Loucy (cell line): ENCODE measurements at regions not wholly inside any gene's neighbourhood (a gene's known extent, or its start where the extent isn't known, plus 50 kb on each side); places are given as distances from the start of the nearest gene placed in this dataset.

ENCODE experiments used
- H2AFZ ChIP-seq: fragments of 200-600 bp; sonication (generic); 2 replicates; pipeline ENCODE4 v1.6.0; 2016; ENCODE audit warnings: antibody characterized with exemption, mild to moderate bottlenecking, low read length, moderate library complexity
- H3F3A ChIP-seq: fragments of 200-600 bp; 2 replicates; pipeline ENCODE4 v1.6.0; 2016; ENCODE audit warnings: antibody characterized with exemption, low read depth, mild to moderate bottlenecking
- H3K27me3 ChIP-seq: fragments of 200-600 bp; sonication (generic); 2 replicates; pipeline ENCODE4 v1.6.1; 2014; ENCODE audit warnings: low read length, mild to moderate bottlenecking; ENCODE audit not compliant: insufficient read depth, poor library complexity, severe bottlenecking
- H3K36me3 ChIP-seq: fragments of 200-600 bp; sonication (generic); 2 replicates; pipeline ENCODE4 v1.6.1; 2016; ENCODE audit warnings: low read length; ENCODE audit not compliant: insufficient read depth
- H3K4me1 ChIP-seq: fragments of 200-600 bp; sonication (generic); 2 replicates; pipeline ENCODE4 v1.5.1; 2014; ENCODE audit warnings: low read length, mild to moderate bottlenecking; ENCODE audit not compliant: insufficient read depth, poor library complexity, severe bottlenecking
- H3K4me2 ChIP-seq: fragments of 200-600 bp; sonication (generic); 2 replicates; pipeline ENCODE4 v1.6.0; 2014; ENCODE audit warnings: antibody characterized with exemption, low read length, low read depth, mild to moderate bottlenecking; ENCODE audit not compliant: poor library complexity, severe bottlenecking
- H3K4me3 ChIP-seq: fragments of 200-600 bp; sonication (generic); 2 replicates; pipeline ENCODE4 v1.5.1; 2014; ENCODE audit warnings: low read length, mild to moderate bottlenecking, mixed read lengths; ENCODE audit not compliant: poor library complexity, severe bottlenecking
- H3K79me2 ChIP-seq: fragments of 200-600 bp; sonication (generic); 2 replicates; pipeline ENCODE4 v1.6.1; 2014; ENCODE audit warnings: low read length; ENCODE audit not compliant: insufficient read depth
- H3K9ac ChIP-seq: fragments of 200-600 bp; sonication (generic); 2 replicates; pipeline ENCODE4 v1.6.0; 2014; ENCODE audit warnings: mild to moderate bottlenecking, low read depth, low read length, moderate library complexity; ENCODE audit not compliant: poor library complexity, severe bottlenecking
- H3K9me2 ChIP-seq: fragments of 200-600 bp; sonication (generic); replicated peaks from 2 replicates; pipeline ENCODE4 v1.6.1; 2016; ENCODE audit warnings: low read depth, low read length, mixed read lengths
- H3K9me3 ChIP-seq: fragments of 200-600 bp; sonication (generic); 2 replicates; pipeline ENCODE4 v1.6.1; 2014; ENCODE audit warnings: mild to moderate bottlenecking, antibody characterized with exemption, low read length, low read depth; ENCODE audit not compliant: insufficient read depth
- H4K20me1 ChIP-seq: fragments of 200-600 bp; sonication (generic); 2 replicates; pipeline ENCODE4 v1.6.0; 2014; ENCODE audit warnings: antibody characterized with exemption, low read length, mild to moderate bottlenecking; ENCODE audit not compliant: insufficient read depth, poor library complexity, severe bottlenecking
- EZH2phosphoT487 ChIP-seq: fragments of 200-600 bp; IDR thresholded peaks from 2 replicates; pipeline ENCODE4 v1.6.1; 2018; ENCODE audit warnings: antibody characterized with exemption, mild to moderate bottlenecking, moderate library complexity, borderline replicate concordance
- TF ChIP-seq, protein P1 (sequence below): fragments of 200-600 bp; sonication (generic); conservative IDR thresholded peaks from 2 replicates; pipeline ENCODE4 v1.5.1; 2014; ENCODE audit warnings: mild to moderate bottlenecking, antibody characterized with exemption, low read length

DNA sequence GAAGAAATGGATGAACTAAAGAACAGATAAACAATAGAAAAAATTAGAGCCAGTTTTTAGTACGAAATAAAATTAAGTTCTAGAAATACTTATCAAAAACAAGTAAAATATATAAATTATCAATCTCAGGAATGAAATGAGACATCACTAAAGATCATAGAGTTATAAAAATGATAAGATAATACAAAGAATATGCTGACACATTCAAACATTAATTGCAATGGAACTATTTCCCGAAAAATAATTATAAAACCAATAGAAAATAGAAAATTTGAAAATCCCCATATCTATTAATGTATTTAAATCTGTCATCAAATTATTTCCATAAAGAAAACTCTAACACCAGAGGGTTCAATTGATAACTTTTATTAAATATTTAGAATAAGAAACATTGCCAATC, 458.1 kb upstream of the MBL2 start:
- TF ChIP-seq EZH2phosphoT487, result no peak
- TF ChIP-seq, protein P1, sequence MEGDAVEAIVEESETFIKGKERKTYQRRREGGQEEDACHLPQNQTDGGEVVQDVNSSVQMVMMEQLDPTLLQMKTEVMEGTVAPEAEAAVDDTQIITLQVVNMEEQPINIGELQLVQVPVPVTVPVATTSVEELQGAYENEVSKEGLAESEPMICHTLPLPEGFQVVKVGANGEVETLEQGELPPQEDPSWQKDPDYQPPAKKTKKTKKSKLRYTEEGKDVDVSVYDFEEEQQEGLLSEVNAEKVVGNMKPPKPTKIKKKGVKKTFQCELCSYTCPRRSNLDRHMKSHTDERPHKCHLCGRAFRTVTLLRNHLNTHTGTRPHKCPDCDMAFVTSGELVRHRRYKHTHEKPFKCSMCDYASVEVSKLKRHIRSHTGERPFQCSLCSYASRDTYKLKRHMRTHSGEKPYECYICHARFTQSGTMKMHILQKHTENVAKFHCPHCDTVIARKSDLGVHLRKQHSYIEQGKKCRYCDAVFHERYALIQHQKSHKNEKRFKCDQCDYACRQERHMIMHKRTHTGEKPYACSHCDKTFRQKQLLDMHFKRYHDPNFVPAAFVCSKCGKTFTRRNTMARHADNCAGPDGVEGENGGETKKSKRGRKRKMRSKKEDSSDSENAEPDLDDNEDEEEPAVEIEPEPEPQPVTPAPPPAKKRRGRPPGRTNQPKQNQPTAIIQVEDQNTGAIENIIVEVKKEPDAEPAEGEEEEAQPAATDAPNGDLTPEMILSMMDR, result no peak
- H3F3A ChIP-seq, result no peaks in the 10 kb centered on the region
- H3K9ac ChIP-seq, result no peak overlapping the region
- H3K4me1 ChIP-seq, result no peaks in the 10 kb centered on the region
- no peaks in the 10 kb centered on the region for H3K36me3 ChIP-seq
- H3K9me3 ChIP-seq, result no peaks in the 10 kb centered on the region
- no peaks in the 10 kb centered on the region for H3K27me3 ChIP-seq
- no peak overlapping the region for H3K4me2 ChIP-seq
- H3K79me2 ChIP-seq, result no peaks in the 10 kb centered on the region
- H2AFZ ChIP-seq, result no peak overlapping the region
- no peaks in the 10 kb centered on the region for H3K9me2 ChIP-seq
- H3K4me3 ChIP-seq, result no peak overlapping the region
- no peaks in the 10 kb centered on the region for H4K20me1 ChIP-seq

DNA sequence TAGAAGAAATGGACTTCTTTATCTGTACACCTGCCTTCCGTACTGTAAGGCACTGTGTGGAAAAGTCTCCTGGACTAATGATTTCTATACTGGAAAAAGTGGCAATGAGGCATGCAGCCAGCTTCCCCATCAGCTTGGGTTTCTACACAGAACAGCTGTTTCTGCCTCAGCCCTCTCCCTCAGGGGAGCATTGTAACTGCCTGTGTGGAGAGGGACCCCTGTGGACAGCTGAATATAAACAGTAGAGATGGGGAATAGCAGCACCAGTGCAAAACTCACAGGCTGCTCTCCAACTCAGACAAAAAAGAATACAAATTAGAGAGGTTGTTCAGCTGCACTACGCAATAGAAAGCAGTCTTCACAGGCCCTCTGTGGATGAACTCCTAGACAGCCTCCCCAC, 451.3 kb upstream of the MBL2 start:
- Histone ChIP-seq H3K9me3 (no peaks in the 10 kb centered on the region; the same call in 1 of the 2 replicates), H3K9me2 (no peaks in the 10 kb centered on the region), H3K4me2 (no peak overlapping the region), H3K27me3 (no peaks in the 10 kb centered on the region), H3K4me1 (no peaks in the 10 kb centered on the region), H3K9ac (no peak overlapping the region), H3K79me2 (no peaks in the 10 kb centered on the region), H4K20me1 (no peaks in the 10 kb centered on the region), H3F3A (no peaks in the 10 kb centered on the region), H3K36me3 (no peaks in the 10 kb centered on the region), H2AFZ (no peak overlapping the region), H3K4me3 (no peak overlapping the region)
- TF ChIP-seq EZH2phosphoT487, result no peak
- TF ChIP-seq, protein P1, result no peak

DNA sequence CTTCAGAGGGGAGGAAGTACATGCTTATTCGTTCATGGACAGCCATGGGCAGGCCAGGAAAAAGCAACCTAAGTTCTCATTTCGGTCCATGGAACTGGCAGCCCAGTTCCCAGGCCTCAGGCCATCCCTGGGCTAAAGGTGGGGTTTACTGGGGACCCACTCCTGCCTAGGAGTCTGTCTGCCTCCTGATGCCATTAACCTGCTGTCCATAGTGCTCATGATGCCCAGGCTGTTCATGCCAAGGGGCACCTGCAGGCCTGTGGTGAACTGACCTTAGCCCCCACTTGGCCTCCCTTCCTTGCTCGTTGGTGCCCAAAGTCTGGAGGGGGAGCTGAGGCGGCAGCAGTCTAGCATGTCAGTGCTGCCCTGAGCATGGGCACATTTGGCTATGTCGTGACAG, 450.2 kb upstream of the MBL2 start:
- H4K20me1 ChIP-seq, result no peaks in the 10 kb centered on the region
- no peaks in the 10 kb centered on the region for H3K36me3 ChIP-seq
- H3K9me3 ChIP-seq, result no peaks in the 10 kb centered on the region; the same call in 1 of the 2 replicates
- no peak overlapping the region for H2AFZ ChIP-seq
- no peaks in the 10 kb centered on the region for H3K4me1 ChIP-seq
- no peak overlapping the region for H3K4me3 ChIP-seq
- TF ChIP-seq, protein P1, result no peak
- no peak for TF ChIP-seq EZH2phosphoT487
- no peaks in the 10 kb centered on the region for H3K27me3 ChIP-seq
- no peaks in the 10 kb centered on the region for H3K9me2 ChIP-seq
- no peaks in the 10 kb centered on the region for H3K79me2 ChIP-seq
- H3F3A ChIP-seq, result no peaks in the 10 kb centered on the region
- no peak overlapping the region for H3K9ac ChIP-seq
- no peak overlapping the region for H3K4me2 ChIP-seq
